WI38 (cell line): ENCODE measurements at regions not wholly inside any gene's neighbourhood (a gene's known extent, or its start where the extent isn't known, plus 50 kb on each side); places are given as distances from the start of the nearest gene placed in this dataset.

Experiments
- H3K4me3 ChIP-seq: 2 replicates; pipeline ENCODE4 v1.5.1; 2011; ENCODE audit warnings: low read depth, mild to moderate bottlenecking, control low read depth, low read length
- TF ChIP-seq, protein P1 (sequence below): IDR thresholded peaks from 2 replicates; pipeline ENCODE4 v1.5.1; 2012; ENCODE audit warnings: low read depth, mild to moderate bottlenecking, control low read depth, low read length

DNA sequence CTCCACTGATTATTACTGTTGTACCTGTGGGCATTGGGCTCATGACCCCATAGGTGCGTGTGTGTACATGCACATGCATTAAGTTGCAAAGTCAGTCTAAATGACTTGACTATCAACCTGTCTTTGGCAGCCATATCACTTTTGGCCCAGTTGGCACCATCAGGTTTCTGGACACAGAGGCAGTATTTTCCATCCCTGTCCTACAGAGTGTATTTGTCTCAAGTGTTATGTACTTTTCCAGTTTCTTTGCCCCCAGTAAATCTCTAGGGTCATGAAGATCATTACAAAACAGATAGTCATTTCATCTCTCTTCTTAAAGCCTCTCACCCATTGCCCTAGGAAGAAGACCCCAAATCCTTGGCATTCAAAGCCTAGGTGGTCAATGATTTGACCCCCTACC is 121.4 kb downstream of the C9orf152 start:
- H3K4me3 ChIP-seq: no peak overlapping the region
- TF ChIP-seq, protein P1, sequence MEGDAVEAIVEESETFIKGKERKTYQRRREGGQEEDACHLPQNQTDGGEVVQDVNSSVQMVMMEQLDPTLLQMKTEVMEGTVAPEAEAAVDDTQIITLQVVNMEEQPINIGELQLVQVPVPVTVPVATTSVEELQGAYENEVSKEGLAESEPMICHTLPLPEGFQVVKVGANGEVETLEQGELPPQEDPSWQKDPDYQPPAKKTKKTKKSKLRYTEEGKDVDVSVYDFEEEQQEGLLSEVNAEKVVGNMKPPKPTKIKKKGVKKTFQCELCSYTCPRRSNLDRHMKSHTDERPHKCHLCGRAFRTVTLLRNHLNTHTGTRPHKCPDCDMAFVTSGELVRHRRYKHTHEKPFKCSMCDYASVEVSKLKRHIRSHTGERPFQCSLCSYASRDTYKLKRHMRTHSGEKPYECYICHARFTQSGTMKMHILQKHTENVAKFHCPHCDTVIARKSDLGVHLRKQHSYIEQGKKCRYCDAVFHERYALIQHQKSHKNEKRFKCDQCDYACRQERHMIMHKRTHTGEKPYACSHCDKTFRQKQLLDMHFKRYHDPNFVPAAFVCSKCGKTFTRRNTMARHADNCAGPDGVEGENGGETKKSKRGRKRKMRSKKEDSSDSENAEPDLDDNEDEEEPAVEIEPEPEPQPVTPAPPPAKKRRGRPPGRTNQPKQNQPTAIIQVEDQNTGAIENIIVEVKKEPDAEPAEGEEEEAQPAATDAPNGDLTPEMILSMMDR: no peak

DNA sequence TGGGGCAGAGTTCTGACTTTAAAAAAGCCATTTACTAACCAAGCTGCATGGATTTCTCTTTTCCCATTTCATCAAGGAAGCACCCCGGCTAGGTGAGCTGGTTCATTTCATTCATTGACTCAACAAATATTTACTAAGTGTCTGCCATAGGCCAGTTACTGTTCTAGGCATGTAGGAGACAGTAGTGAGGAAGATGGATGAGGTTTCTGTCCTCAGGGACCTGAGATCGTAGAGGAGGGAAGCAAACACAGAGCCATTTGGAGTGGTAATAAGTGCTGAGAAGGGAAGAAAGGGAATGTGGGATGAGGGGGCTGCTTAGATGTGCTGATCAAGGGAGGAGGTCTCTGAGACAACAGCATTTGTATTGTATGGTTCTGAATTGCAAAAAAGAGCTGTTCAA is 120.4 kb downstream of the C9orf152 start:
- TF ChIP-seq, protein P1: no peak
- H3K4me3 ChIP-seq: no peak overlapping the region

DNA sequence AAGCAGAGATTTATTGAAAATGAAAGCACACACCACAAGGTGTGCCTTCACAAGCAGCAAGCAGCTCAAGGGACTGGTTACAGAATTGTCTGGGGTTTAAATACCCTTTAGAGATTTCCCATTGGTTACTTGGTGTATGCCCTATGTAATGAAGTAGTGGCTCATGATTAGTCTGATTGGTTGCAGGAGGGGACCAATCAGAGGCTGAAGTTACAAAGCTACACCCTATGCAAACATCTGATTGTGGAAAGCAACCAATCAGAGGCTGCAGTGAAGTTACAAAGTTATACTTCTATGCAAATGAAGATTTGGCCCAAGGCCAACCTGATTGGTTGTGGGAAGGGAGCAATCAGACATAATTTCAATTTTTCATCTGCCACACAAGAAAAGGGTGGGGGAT is 119.9 kb downstream of the C9orf152 start:
- no peak overlapping the region for H3K4me3 ChIP-seq
- TF ChIP-seq, protein P1: no peak

DNA sequence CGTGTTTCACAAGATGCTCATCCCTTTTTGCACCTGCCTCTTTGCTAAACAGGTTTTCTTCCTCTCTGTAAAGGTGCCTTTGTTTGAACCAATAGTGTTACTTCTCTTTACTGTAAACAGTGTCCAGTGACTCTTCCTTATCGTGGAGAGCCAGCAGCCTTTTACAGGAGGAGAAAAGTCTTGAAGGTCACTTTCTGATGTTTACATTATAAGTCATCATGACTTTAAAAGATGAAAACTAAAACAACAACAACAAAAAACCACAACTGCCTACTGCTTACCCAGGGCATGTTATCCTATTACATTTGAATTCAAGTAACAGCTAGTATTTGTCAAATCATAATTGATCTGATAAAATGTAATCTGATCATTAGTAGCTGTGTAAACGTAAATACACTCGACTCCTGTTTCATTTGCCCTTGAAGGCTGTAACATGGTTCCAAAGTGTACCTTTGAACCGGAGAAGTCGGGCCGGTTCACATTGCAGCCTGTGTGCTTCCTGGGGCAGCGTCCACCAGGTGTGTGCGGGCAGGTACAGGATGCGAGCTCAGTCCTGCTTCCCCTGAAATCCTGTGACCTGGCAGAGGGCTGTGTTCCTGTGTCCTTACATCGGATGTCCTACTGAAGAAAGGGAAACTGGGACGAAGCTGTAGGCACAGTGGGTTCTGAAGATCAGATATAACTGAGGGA is 118.1 kb downstream of the C9orf152 start:
- TF ChIP-seq, protein P1: no peak
- H3K4me3 ChIP-seq: no peak overlapping the region

DNA sequence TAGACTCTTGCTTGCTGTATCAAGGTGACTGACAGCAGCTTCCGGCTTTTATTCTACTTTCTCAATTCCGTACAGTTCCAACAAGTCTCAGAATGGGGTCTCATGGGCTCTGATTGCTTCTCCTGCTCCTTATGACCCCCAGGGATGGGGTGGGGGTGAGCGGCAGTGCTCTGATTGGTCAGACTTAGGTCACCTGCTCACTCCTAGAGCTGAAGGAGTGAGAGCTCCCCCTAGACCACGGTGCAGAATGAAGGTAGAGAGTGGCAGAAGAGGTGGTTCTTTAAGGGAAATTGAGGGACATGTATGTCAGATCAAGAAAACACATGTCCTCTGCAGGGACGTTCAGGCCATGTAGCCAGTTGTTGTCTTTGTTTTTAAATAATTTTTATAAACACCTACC is 115.2 kb downstream of the C9orf152 start:
- no peak overlapping the region for H3K4me3 ChIP-seq
- TF ChIP-seq, protein P1: no peak

DNA sequence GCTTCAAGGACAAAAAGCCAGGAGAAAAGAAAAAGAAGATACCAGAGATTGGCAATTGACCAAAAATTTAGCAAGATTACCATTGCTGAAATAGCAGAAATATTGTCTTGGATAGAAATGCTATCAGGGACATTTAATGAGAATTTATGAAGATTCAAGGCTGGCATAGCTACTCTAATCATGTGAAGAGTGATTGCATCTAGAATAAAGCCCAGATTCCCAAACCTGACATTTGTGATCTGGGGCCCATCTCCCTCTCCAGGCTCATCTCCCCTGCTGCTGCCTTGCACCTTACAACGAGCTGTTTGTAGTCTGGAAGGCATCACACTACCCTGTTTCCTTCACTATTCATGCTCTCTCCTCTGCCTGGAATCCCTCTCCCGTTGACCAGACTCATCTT is 114.5 kb downstream of the C9orf152 start:
- TF ChIP-seq, protein P1: no peak
- H3K4me3 ChIP-seq: no peak overlapping the region

DNA sequence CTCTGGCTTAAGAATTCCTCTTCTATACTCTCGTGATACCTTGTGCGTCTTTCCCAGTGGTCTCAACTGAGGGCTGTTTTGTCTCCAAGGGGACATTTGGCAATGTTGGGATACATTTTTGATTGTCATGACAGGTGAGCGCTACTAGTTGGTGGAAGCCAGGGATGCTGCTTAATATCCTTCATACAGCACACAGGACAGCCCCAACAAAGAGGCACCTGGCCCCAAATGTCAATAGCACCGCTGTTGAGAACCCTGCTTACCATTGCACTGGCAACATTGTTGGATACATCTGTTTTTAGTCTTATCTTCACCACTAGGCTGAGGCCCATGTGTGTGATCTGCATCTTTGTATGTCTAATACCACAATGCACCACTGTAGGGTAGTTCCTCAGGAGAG is 114.1 kb downstream of the C9orf152 start:
- H3K4me3 ChIP-seq: no peak overlapping the region
- TF ChIP-seq, protein P1: no peak
